Choroid plexus epithelial cell (primary cell): ENCODE measurements at regions not wholly inside any gene's neighbourhood (a gene's known extent, or its start where the extent isn't known, plus 50 kb on each side); places are given as distances from the start of the nearest gene placed in this dataset.

Experiments
- DNase-seq: peaks from one replicate; pipeline ENCODE4 v3.0.0-alpha.2; 2010; ENCODE audit warnings: low read depth
- H3K4me3 ChIP-seq: 2 replicates; pipeline ENCODE4 v1.5.1; 2011; ENCODE audit warnings: low read depth, mild to moderate bottlenecking, control low read depth, low read length, moderate library complexity
- CTCF ChIP-seq: conservative IDR thresholded peaks from 2 replicates; pipeline ENCODE4 v1.5.1; 2011; ENCODE audit warnings: low read depth, mild to moderate bottlenecking, control low read depth, inconsistent platforms, low read length, moderate library complexity

GRCh38 chr2:226661789-226662545 is 137.7 kb downstream of the IRS1 start:
- H3K4me3 ChIP-seq = no peak overlapping the region
- no peak for TF ChIP-seq CTCF
- DNase-seq = peak; percentile 99

GRCh38 chr2:226660526-226660925 is 139.1 kb downstream of the IRS1 start:
- TF ChIP-seq CTCF = no peak
- no peak overlapping the region for H3K4me3 ChIP-seq
- peak; percentile 94 for DNase-seq

DNA sequence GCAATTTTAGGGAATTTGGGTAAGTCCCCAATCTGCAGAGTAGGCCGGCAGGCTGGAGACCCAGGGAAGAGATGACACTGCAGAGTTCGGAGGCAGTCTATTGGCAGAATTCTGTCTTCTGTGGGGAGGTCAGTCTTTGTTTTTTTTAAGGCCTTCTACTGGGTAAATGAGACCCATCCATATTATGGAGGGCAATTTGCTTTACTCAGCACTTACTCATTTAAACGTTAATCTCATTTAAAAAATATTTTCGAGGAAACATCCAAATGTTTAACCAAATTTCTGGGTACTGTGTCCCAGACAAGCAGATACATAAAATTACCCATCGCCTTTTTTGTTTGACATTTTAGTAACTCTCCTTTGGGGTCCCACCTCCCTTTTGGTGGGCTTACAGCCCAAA is 139.5 kb downstream of the IRS1 start:
- DNase-seq = no peak
- H3K4me3 ChIP-seq = no peak overlapping the region
- no peak for TF ChIP-seq CTCF

GRCh38 chr2:226659410-226659809 is 140.2 kb downstream of the IRS1 start:
- no peak for TF ChIP-seq CTCF

GRCh38 chr2:226658555-226658954 is 141.1 kb downstream of the IRS1 start:
- no peak for TF ChIP-seq CTCF
- DNase-seq = no peak
- no peak overlapping the region for H3K4me3 ChIP-seq

More at GRCh38 chr2:226659410-226659809, 140.2 kb downstream of the IRS1 start:
- no peak overlapping the region for H3K4me3 ChIP-seq
- DNase-seq = no peak

- no peak for TF ChIP-seq CTCF
- no peak overlapping the region for H3K4me3 ChIP-seq
- no peak for DNase-seq
Measured at GRCh38 chr2:226657340-226658053, 142.1 kb downstream of the IRS1 start.
